Tibial nerve (tissue), 4 donors: ENCODE measurements at regions not wholly inside any gene's neighbourhood (a gene's known extent, or its start where the extent isn't known, plus 50 kb on each side); places are given as distances from the start of the nearest gene placed in this dataset.

Experiments used
- EP300 ChIP-seq, 2 donors: sonication (generic); formaldehyde crosslinking; IDR thresholded peaks; one replicate each; pipeline ENCODE4 v1.6.1; 2017; ENCODE audit warnings: antibody characterized with exemption in 2 of 2, mild to moderate bottlenecking in 1 of 2
- POLR2A ChIP-seq, 2 donors: fragments of 450-650 bp; IDR thresholded peaks; one replicate each; pipeline ENCODE4 v1.6.1; 2017; ENCODE audit warnings: antibody characterized with exemption in 2 of 2, mild to moderate bottlenecking in 2 of 2, moderate library complexity in 2 of 2
- TF ChIP-seq, protein P1 (sequence below), 5 experiments: fragments of 200-600 bp in 3 of 5; fragments of 450-650 bp in 2 of 5; sonication (generic) in 3 of 5; IDR thresholded peaks; one replicate each; pipeline ENCODE4 v1.5.1; 2016 to 2019; ENCODE audit warnings: antibody characterized with exemption in 5 of 5, mild to moderate bottlenecking in 3 of 5, moderate library complexity in 2 of 5

DNA sequence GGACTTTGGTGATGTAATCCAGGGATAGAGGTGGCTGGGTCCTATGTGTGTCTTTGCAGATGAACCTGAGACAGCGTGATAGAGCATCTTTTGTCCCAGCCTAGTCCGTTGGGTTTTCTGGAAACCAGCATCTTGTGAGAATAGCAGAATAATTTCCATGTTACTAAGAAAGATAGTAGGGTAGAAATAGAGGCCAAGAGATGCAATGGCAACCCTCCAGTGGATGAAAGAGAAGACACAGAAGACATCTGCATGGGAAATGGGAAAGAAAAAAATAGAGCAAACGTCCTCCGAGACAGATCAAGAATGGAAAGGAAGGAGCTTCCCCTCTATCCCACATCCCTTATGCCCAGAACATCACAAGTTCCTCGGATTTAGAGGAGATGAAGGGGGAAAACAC, 409.3 kb upstream of the TMEM132C start:
- TF ChIP-seq POLR2A (IDR thresholded peaks at IDR 0.05) (no peak), EP300 (IDR thresholded peaks at IDR 0.05) (no peak)
- TF ChIP-seq, protein P1, sequence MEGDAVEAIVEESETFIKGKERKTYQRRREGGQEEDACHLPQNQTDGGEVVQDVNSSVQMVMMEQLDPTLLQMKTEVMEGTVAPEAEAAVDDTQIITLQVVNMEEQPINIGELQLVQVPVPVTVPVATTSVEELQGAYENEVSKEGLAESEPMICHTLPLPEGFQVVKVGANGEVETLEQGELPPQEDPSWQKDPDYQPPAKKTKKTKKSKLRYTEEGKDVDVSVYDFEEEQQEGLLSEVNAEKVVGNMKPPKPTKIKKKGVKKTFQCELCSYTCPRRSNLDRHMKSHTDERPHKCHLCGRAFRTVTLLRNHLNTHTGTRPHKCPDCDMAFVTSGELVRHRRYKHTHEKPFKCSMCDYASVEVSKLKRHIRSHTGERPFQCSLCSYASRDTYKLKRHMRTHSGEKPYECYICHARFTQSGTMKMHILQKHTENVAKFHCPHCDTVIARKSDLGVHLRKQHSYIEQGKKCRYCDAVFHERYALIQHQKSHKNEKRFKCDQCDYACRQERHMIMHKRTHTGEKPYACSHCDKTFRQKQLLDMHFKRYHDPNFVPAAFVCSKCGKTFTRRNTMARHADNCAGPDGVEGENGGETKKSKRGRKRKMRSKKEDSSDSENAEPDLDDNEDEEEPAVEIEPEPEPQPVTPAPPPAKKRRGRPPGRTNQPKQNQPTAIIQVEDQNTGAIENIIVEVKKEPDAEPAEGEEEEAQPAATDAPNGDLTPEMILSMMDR (IDR thresholded peaks at IDR 0.05) = no peak
